ENCODE measurements at regions not wholly inside any gene's neighbourhood (a gene's known extent, or its start where the extent isn't known, plus 50 kb on each side); places are given as distances from the start of the nearest gene placed in this dataset.

GRCh38 chr12:88955531-88955930 lies 375.3 kb upstream of the KITLG start:
- no peak for DNase-seq (ENCODE audit: low read depth)
- TF ChIP-seq, protein P1, sequence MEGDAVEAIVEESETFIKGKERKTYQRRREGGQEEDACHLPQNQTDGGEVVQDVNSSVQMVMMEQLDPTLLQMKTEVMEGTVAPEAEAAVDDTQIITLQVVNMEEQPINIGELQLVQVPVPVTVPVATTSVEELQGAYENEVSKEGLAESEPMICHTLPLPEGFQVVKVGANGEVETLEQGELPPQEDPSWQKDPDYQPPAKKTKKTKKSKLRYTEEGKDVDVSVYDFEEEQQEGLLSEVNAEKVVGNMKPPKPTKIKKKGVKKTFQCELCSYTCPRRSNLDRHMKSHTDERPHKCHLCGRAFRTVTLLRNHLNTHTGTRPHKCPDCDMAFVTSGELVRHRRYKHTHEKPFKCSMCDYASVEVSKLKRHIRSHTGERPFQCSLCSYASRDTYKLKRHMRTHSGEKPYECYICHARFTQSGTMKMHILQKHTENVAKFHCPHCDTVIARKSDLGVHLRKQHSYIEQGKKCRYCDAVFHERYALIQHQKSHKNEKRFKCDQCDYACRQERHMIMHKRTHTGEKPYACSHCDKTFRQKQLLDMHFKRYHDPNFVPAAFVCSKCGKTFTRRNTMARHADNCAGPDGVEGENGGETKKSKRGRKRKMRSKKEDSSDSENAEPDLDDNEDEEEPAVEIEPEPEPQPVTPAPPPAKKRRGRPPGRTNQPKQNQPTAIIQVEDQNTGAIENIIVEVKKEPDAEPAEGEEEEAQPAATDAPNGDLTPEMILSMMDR (conservative IDR thresholded peaks at IDR 0.05; ENCODE audit: low read depth, low read length), result no peak

GRCh38 chr12:88953029-88953586 lies 372.8 kb upstream of the KITLG start:
- DNase-seq (ENCODE audit: low read depth), result no peak

More at GRCh38 chr12:88955531-88955930, 375.3 kb upstream of the KITLG start:
- H3K4me3 ChIP-seq (ENCODE audit: low read depth, low read length), result no peak overlapping the region

GRCh38 chr12:88952562-88952942 lies 372.3 kb upstream of the KITLG start:
- peak; percentile 58 for DNase-seq (ENCODE audit: low read depth)
- TF ChIP-seq, protein P1 (conservative IDR thresholded peaks at IDR 0.05; ENCODE audit: low read depth, low read length), result no peak
- H3K4me3 ChIP-seq (ENCODE audit: low read depth, low read length), result no peak overlapping the region

More at GRCh38 chr12:88953029-88953586, 372.8 kb upstream of the KITLG start:
- no peak overlapping the region for H3K4me3 ChIP-seq (ENCODE audit: low read depth, low read length)
- TF ChIP-seq, protein P1 (conservative IDR thresholded peaks at IDR 0.05; ENCODE audit: low read depth, low read length), result no peak

GRCh38 chr12:88951860-88952561 lies 371.7 kb upstream of the KITLG start:
- TF ChIP-seq, protein P1 (conservative IDR thresholded peaks at IDR 0.05; ENCODE audit: low read depth, low read length), result no peak
- DNase-seq (ENCODE audit: low read depth), result no peak
- H3K4me3 ChIP-seq (ENCODE audit: low read depth, low read length), result no peak overlapping the region

- H3K4me3 ChIP-seq (ENCODE audit: low read depth, low read length), result no peak overlapping the region
- TF ChIP-seq, protein P1 (conservative IDR thresholded peaks at IDR 0.05; ENCODE audit: low read depth, low read length), result no peak
- DNase-seq (ENCODE audit: low read depth), result no peak
Measured at GRCh38 chr12:88951177-88951576, 370.9 kb upstream of the KITLG start.

DNA sequence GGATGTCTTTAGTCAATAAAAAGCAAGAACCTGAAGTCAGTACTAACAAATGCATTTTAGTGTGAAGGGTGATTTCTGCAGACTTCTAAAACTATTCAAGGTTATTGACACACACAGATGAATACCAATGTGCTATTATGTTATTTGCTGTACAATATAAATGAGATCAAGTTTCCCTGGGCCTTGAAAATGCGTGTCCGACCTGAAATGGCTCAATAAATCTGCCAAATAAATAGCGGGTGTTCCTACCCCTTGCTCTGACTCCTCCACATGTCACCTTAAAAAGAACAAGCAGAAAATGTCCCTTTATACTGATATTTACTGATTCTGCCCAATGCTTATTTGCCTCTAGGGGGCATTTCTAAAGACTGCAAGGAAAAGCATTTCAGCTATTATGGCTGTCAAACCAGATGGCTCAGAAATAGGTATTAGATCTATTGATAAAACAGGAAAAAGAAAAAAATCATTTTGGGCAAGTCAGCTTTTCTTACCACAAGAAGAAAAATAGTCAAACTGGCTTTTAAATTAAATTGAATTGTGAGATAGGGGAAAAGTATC lies 367.3 kb upstream of the KITLG start:
- H3K4me3 ChIP-seq (ENCODE audit: low read depth, low read length), result no peak overlapping the region
- no peak for DNase-seq (ENCODE audit: low read depth)
- TF ChIP-seq, protein P1 (conservative IDR thresholded peaks at IDR 0.05; ENCODE audit: low read depth, low read length), result peak; percentile 11
